Endothelial cell of umbilical vein (primary cell): ENCODE measurements at regions not wholly inside any gene's neighbourhood (a gene's known extent, or its start where the extent isn't known, plus 50 kb on each side); places are given as distances from the start of the nearest gene placed in this dataset.

Experiments
- BruUV-seq: library from RNA; stranded (reverse); fragments of 400-500 nt; replicated peaks from 2 replicates; lab custom pipeline; 2021; lab: Mats Ljungman, UMichigan
- CTCF ChIA-PET: fragments of 300-600, 350-600 bp; sonication (Branson Sonifier 250); formaldehyde crosslinking; loops from one replicate; lab custom pipeline; 2021; ENCODE audit warnings: antibody characterized with exemption, inconsistent platforms; lab: Charles Lee
- POLR2A ChIA-PET: fragments of 300-600, 350-600 bp; sonication (Branson Sonifier 250); formaldehyde crosslinking; loops from one replicate; lab custom pipeline; 2021; ENCODE audit warnings: antibody characterized with exemption, inconsistent platforms; lab: Charles Lee
- DNase-seq: peaks from one replicate; pipeline ENCODE4 v3.0.0-alpha.2; 2011; ENCODE audit warnings: low read depth, low spot score
- FAIRE-seq: peaks from 2 replicates; lab custom pipeline; 2011; peaks lifted over from hg19 to GRCh38; lab: Jason Lieb, UNC
- H2AFZ ChIP-seq: 2 replicates; pipeline ENCODE4 v1.6.0; 2012; ENCODE audit warnings: low read depth, low read length, control low read depth, inconsistent platforms
- H3K27ac ChIP-seq: 2 replicates; pipeline ENCODE4 v1.5.1; 2011; ENCODE audit warnings: low read depth, mild to moderate bottlenecking, control low read depth, low read length, moderate library complexity; ENCODE audit not compliant: insufficient read depth
- H3K27me3 ChIP-seq, 2 experiments: 2 replicates each; pipeline versions ENCODE4 v1.6.0 to v1.6.1; 2011; ENCODE audit warnings: low read length in 2 of 2, mixed read lengths in 1 of 2; ENCODE audit not compliant: control insufficient read depth in 2 of 2, insufficient read depth in 2 of 2
- H3K36me3 ChIP-seq, 2 experiments: 2 replicates in 1 of 2; 3 replicates in 1 of 2; pipeline ENCODE4 v1.5.1; 2011; ENCODE audit warnings: low read length in 2 of 2, mild to moderate bottlenecking in 1 of 2, moderate library complexity in 1 of 2; ENCODE audit not compliant: control insufficient read depth in 2 of 2, insufficient read depth in 2 of 2; ENCODE audit errors: extremely low read depth in 1 of 2
- H3K4me1 ChIP-seq: 3 replicates; pipeline ENCODE4 v1.5.1; 2011; ENCODE audit warnings: mild to moderate bottlenecking, low read length; ENCODE audit not compliant: control insufficient read depth, insufficient read depth; ENCODE audit errors: extremely low read depth
- H3K4me2 ChIP-seq: 2 replicates; pipeline ENCODE4 v1.6.1; 2011; ENCODE audit warnings: low read length, control low read depth, mixed read lengths; ENCODE audit not compliant: insufficient read depth
- H3K4me3 ChIP-seq, 3 experiments: fragments of 200-600 bp in 1 of 3; sonication (generic), shearing (Covaris generic) in 1 of 3; replicated peaks in 1 of 3; 2 replicates each; pipeline ENCODE4 v1.5.1; 2011 to 2016; ENCODE audit warnings: control low read depth in 3 of 3, low read length in 3 of 3, mild to moderate bottlenecking in 2 of 3, inconsistent platforms in 1 of 3, low read depth in 1 of 3, moderate library complexity in 1 of 3; ENCODE audit not compliant: insufficient read depth in 1 of 3
- H3K79me2 ChIP-seq: 2 replicates; pipeline ENCODE4 v1.6.0; 2012; ENCODE audit warnings: low read length, inconsistent platforms; ENCODE audit not compliant: control insufficient read depth, insufficient read depth
- H3K9ac ChIP-seq: replicated peaks from 2 replicates; pipeline ENCODE3; 2011; ENCODE audit warnings: low read length, control low read depth; ENCODE audit not compliant: insufficient read depth; ENCODE audit errors: extremely low read depth
- H3K9me1 ChIP-seq: replicated peaks from 3 replicates; pipeline ENCODE4 v1.6.0; 2011; ENCODE audit warnings: mild to moderate bottlenecking, low read length; ENCODE audit not compliant: control insufficient read depth, insufficient read depth; ENCODE audit errors: extremely low read depth
- H3K9me3 ChIP-seq: replicated peaks from 2 replicates; pipeline ENCODE4 v1.5.1; 2012; ENCODE audit warnings: low read length, inconsistent platforms; ENCODE audit not compliant: control insufficient read depth, insufficient read depth
- H4K20me1 ChIP-seq: replicated peaks from 2 replicates; pipeline ENCODE3; 2011; ENCODE audit warnings: mild to moderate bottlenecking, low read length; ENCODE audit not compliant: control insufficient read depth, insufficient read depth; ENCODE audit errors: extremely low read depth
- EZH2 ChIP-seq: IDR thresholded peaks from 2 replicates; pipeline ENCODE4 v1.6.1; 2012; ENCODE audit warnings: borderline replicate concordance, low read depth, mild to moderate bottlenecking, moderate library complexity, low read length, inconsistent platforms; ENCODE audit not compliant: severe bottlenecking
- FOS ChIP-seq: IDR thresholded peaks from 2 replicates; pipeline ENCODE4 v1.6.1; 2011; ENCODE audit warnings: mild to moderate bottlenecking, low read length, moderate library complexity, borderline replicate concordance; ENCODE audit not compliant: insufficient read depth
- GATA2 ChIP-seq: IDR thresholded peaks from 2 replicates; pipeline ENCODE4 v1.7.0; 2011; ENCODE audit warnings: low read depth, mild to moderate bottlenecking, moderate library complexity, mixed read lengths, low read length; ENCODE audit not compliant: insufficient read length, insufficient read depth
- JUN ChIP-seq: IDR thresholded peaks from 2 replicates; pipeline ENCODE4 v1.6.1; 2011; ENCODE audit warnings: borderline replicate concordance, low read depth; ENCODE audit not compliant: insufficient read length, insufficient read depth
- MYC ChIP-seq: IDR thresholded peaks from one replicate; pipeline ENCODE4 v1.6.1; 2011; ENCODE audit warnings: mild to moderate bottlenecking, low read depth, low read length
- POLR2A ChIP-seq: IDR thresholded peaks from 2 replicates; pipeline ENCODE4 v1.6.1; 2012; ENCODE audit warnings: low read depth, mild to moderate bottlenecking, control low read depth, low read length
- POLR2AphosphoS5 ChIP-seq: IDR thresholded peaks from 2 replicates; pipeline ENCODE4 v1.6.1; 2012; ENCODE audit warnings: low read depth, mild to moderate bottlenecking, control low read depth, low read length, moderate library complexity; ENCODE audit not compliant: insufficient read depth
- dilution Hi-C: fragments of 300-500 bp; cut with MboI; formaldehyde crosslinking; loops from one replicate; pipeline ENCODE4 v1.15.0; 2019; ENCODE audit warnings: low sequenced_read_pairs; ENCODE audit not compliant: extremely low pct_ligation_motif_present
- intact Hi-C: fragments of 100-400 bp; cut with micrococcal nuclease; formaldehyde crosslinking; loops from one replicate; pipeline ENCODE4 v1.10.0; 2022
- TF ChIP-seq, protein P1 (sequence below): IDR thresholded peaks from 2 replicates; pipeline ENCODE4 v1.6.1; 2011; ENCODE audit not compliant: insufficient read depth, insufficient read length
- TF ChIP-seq, protein P2 (sequence below), 2 donors: IDR thresholded peaks; 1 replicate in 1 of 2; 2 replicates in 1 of 2; pipeline ENCODE4 v1.5.1; 2011; ENCODE audit warnings: low read length in 2 of 2, mild to moderate bottlenecking in 2 of 2, moderate library complexity in 2 of 2, control low read depth in 1 of 2, inconsistent platforms in 1 of 2, low read depth in 1 of 2; ENCODE audit not compliant: insufficient read depth in 1 of 2; ENCODE audit errors: extremely low read depth in 1 of 2

- Histone ChIP-seq H3K27me3 (no peaks in the 10 kb centered on the region), H4K20me1 (no peaks in the 10 kb centered on the region), H3K27ac (no peak overlapping the region), H3K9me1 (no peaks in the 10 kb centered on the region), H3K9ac (no peak overlapping the region), H3K36me3 (no peaks in the 10 kb centered on the region), H2AFZ (no peak overlapping the region), H3K9me3 (no peaks in the 10 kb centered on the region), H3K4me2 (no peak overlapping the region), H3K4me1 (no peaks in the 10 kb centered on the region), H3K79me2 (no peaks in the 10 kb centered on the region), H3K4me3 (no peak overlapping the region)
- ChIA-PET CTCF (no interaction called here), POLR2A (no interaction called here)
- FAIRE-seq (no peak), DNase-seq (no peak)
- BruUV-seq, result no TSS peak
- dilution Hi-C loops (no loop called here), intact Hi-C loops (no loop called here)
- TF ChIP-seq, protein P1, sequence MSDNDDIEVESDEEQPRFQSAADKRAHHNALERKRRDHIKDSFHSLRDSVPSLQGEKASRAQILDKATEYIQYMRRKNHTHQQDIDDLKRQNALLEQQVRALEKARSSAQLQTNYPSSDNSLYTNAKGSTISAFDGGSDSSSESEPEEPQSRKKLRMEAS, result no peak
- TF ChIP-seq MYC (no peak), POLR2AphosphoS5 (no peak), FOS (no peak), JUN (no peak), POLR2A (no peak), GATA2 (no peak), EZH2 (no peak)
- TF ChIP-seq, protein P2, sequence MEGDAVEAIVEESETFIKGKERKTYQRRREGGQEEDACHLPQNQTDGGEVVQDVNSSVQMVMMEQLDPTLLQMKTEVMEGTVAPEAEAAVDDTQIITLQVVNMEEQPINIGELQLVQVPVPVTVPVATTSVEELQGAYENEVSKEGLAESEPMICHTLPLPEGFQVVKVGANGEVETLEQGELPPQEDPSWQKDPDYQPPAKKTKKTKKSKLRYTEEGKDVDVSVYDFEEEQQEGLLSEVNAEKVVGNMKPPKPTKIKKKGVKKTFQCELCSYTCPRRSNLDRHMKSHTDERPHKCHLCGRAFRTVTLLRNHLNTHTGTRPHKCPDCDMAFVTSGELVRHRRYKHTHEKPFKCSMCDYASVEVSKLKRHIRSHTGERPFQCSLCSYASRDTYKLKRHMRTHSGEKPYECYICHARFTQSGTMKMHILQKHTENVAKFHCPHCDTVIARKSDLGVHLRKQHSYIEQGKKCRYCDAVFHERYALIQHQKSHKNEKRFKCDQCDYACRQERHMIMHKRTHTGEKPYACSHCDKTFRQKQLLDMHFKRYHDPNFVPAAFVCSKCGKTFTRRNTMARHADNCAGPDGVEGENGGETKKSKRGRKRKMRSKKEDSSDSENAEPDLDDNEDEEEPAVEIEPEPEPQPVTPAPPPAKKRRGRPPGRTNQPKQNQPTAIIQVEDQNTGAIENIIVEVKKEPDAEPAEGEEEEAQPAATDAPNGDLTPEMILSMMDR (IDR thresholded peaks at IDR 0.05; ENCODE audit: extremely low read depth in 1 of 2, insufficient read depth in 1 of 2, low read depth in 1 of 2, low read length in 2 of 2), result no peak
Measured at GRCh38 chr2:136404176-136404575, 286.2 kb upstream of the CXCR4 start.
